ENCODE measurements at regions not wholly inside any gene's neighbourhood (a gene's known extent, or its start where the extent isn't known, plus 50 kb on each side); places are given as distances from the start of the nearest gene placed in this dataset.

DNA sequence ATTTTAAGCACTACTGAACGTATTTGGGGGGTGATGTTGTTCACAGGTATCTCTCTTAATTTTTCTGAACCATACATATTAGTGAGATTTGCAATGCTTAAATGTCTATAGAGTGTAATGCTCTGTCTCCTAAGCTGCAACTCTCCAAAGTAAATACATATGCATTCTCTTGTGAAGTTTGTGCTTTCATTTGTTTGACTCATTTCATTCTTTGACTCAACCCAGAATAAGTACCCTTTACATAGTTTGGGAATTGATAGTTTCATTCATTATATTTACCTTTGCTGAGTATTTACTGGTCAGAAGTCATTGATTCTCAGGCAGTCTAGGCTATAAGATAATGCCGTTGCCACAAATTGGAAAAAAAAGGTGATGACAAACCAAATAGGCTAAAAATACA is 406.9 kb downstream of the FGF9 start:
- H3K36me3 ChIP-seq (ENCODE audit: insufficient read depth, low read length) = no peaks in the 10 kb centered on the region
- TF ChIP-seq, protein P1, sequence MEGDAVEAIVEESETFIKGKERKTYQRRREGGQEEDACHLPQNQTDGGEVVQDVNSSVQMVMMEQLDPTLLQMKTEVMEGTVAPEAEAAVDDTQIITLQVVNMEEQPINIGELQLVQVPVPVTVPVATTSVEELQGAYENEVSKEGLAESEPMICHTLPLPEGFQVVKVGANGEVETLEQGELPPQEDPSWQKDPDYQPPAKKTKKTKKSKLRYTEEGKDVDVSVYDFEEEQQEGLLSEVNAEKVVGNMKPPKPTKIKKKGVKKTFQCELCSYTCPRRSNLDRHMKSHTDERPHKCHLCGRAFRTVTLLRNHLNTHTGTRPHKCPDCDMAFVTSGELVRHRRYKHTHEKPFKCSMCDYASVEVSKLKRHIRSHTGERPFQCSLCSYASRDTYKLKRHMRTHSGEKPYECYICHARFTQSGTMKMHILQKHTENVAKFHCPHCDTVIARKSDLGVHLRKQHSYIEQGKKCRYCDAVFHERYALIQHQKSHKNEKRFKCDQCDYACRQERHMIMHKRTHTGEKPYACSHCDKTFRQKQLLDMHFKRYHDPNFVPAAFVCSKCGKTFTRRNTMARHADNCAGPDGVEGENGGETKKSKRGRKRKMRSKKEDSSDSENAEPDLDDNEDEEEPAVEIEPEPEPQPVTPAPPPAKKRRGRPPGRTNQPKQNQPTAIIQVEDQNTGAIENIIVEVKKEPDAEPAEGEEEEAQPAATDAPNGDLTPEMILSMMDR (conservative IDR thresholded peaks at IDR 0.05; ENCODE audit: low read length) = no peak
- TF ChIP-seq EZH2phosphoT487 (IDR thresholded peaks at IDR 0.05; ENCODE audit: borderline replicate concordance) = no peak
- H3K27me3 ChIP-seq (ENCODE audit: insufficient read depth, low read length, poor library complexity, severe bottlenecking) = no peaks in the 10 kb centered on the region
- H3K79me2 ChIP-seq (ENCODE audit: insufficient read depth, low read length) = no peaks in the 10 kb centered on the region
- no peak overlapping the region for H3K4me3 ChIP-seq (ENCODE audit: low read length, poor library complexity, severe bottlenecking)
- H4K20me1 ChIP-seq (ENCODE audit: insufficient read depth, low read length, poor library complexity, severe bottlenecking) = no peaks in the 10 kb centered on the region
- no peak overlapping the region for H3K4me2 ChIP-seq (ENCODE audit: low read depth, low read length, poor library complexity, severe bottlenecking)
- H3K9me2 ChIP-seq (replicated peaks; ENCODE audit: low read depth, low read length) = no peaks in the 10 kb centered on the region
- H2AFZ ChIP-seq (ENCODE audit: low read length) = no peak overlapping the region
- no peaks in the 10 kb centered on the region for H3F3A ChIP-seq (ENCODE audit: low read depth)
- H3K9me3 ChIP-seq (ENCODE audit: insufficient read depth, low read depth, low read length) = no peaks in the 10 kb centered on the region
- no peak overlapping the region for H3K9ac ChIP-seq (ENCODE audit: low read depth, low read length, poor library complexity, severe bottlenecking)
- H3K4me1 ChIP-seq (ENCODE audit: insufficient read depth, low read length, poor library complexity, severe bottlenecking) = peaks cover 7% of the 10 kb centered on the region

DNA sequence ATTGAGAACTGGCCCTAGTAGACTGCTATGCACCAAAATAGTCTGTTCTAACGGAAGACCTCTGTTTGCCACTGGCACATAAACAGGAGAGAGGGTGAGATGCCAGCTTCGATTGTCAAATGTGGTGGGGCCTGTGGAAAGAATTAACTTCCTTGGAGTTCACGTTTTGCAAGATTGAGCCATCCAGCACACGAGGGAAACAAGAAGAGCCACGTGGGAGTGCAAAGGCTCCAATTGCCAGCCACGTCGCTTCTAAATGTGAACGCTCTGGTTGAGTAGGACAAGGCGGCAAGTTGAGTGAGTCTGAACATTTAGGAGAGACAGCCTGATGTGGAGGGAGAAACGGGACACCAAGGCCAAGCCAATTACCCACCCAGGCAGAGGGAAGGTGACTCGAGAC is 409.1 kb downstream of the FGF9 start:
- Histone ChIP-seq H3K9ac (ENCODE audit: low read depth, low read length, poor library complexity, severe bottlenecking) (no peak overlapping the region), H2AFZ (ENCODE audit: low read length) (no peak overlapping the region), H3K9me3 (ENCODE audit: insufficient read depth, low read depth, low read length) (no peaks in the 10 kb centered on the region), H4K20me1 (ENCODE audit: insufficient read depth, low read length, poor library complexity, severe bottlenecking) (no peaks in the 10 kb centered on the region), H3K4me1 (ENCODE audit: insufficient read depth, low read length, poor library complexity, severe bottlenecking) (peaks cover 13% of the 10 kb centered on the region), H3K4me3 (ENCODE audit: low read length, poor library complexity, severe bottlenecking) (no peak overlapping the region), H3K79me2 (ENCODE audit: insufficient read depth, low read length) (no peaks in the 10 kb centered on the region), H3K27me3 (ENCODE audit: insufficient read depth, low read length, poor library complexity, severe bottlenecking) (no peaks in the 10 kb centered on the region), H3K9me2 (replicated peaks; ENCODE audit: low read depth, low read length) (no peaks in the 10 kb centered on the region), H3K4me2 (ENCODE audit: low read depth, low read length, poor library complexity, severe bottlenecking) (no peak overlapping the region), H3K36me3 (ENCODE audit: insufficient read depth, low read length) (no peaks in the 10 kb centered on the region), H3F3A (ENCODE audit: low read depth) (no peaks in the 10 kb centered on the region)
- TF ChIP-seq, protein P1 (conservative IDR thresholded peaks at IDR 0.05; ENCODE audit: low read length) = no peak
- no peak for TF ChIP-seq EZH2phosphoT487 (IDR thresholded peaks at IDR 0.05; ENCODE audit: borderline replicate concordance)

DNA sequence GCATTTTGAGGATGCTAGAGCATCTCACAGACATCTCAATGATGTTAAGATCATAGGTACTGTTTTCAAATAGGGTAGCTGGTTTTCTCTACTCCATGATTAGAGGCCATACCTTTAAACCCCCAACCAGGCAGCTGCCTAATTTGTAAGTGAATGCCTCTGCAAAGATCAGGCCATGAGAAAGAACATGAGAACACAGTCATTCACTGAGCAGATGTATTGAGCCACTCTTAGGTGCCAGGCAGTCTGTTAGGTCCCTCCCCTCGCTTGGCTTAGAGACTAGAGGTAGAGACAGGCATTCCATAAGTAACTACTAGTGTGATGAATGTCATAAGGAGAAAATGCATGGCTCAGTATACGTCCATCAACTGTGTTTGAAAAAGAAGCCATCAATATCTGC is 410.0 kb downstream of the FGF9 start:
- Histone ChIP-seq H3K4me1 (ENCODE audit: insufficient read depth, low read length, poor library complexity, severe bottlenecking) (peaks cover 13% of the 10 kb centered on the region), H3K79me2 (ENCODE audit: insufficient read depth, low read length) (no peaks in the 10 kb centered on the region), H3K4me3 (ENCODE audit: low read length, poor library complexity, severe bottlenecking) (no peak overlapping the region), H3F3A (ENCODE audit: low read depth) (no peaks in the 10 kb centered on the region), H3K9ac (ENCODE audit: low read depth, low read length, poor library complexity, severe bottlenecking) (no peak overlapping the region), H2AFZ (ENCODE audit: low read length) (no peak overlapping the region), H3K9me3 (ENCODE audit: insufficient read depth, low read depth, low read length) (no peaks in the 10 kb centered on the region), H3K36me3 (ENCODE audit: insufficient read depth, low read length) (no peaks in the 10 kb centered on the region), H3K4me2 (ENCODE audit: low read depth, low read length, poor library complexity, severe bottlenecking) (no peak overlapping the region), H4K20me1 (ENCODE audit: insufficient read depth, low read length, poor library complexity, severe bottlenecking) (no peaks in the 10 kb centered on the region), H3K27me3 (ENCODE audit: insufficient read depth, low read length, poor library complexity, severe bottlenecking) (no peaks in the 10 kb centered on the region), H3K9me2 (replicated peaks; ENCODE audit: low read depth, low read length) (no peaks in the 10 kb centered on the region)
- no peak for TF ChIP-seq EZH2phosphoT487 (IDR thresholded peaks at IDR 0.05; ENCODE audit: borderline replicate concordance)

DNA sequence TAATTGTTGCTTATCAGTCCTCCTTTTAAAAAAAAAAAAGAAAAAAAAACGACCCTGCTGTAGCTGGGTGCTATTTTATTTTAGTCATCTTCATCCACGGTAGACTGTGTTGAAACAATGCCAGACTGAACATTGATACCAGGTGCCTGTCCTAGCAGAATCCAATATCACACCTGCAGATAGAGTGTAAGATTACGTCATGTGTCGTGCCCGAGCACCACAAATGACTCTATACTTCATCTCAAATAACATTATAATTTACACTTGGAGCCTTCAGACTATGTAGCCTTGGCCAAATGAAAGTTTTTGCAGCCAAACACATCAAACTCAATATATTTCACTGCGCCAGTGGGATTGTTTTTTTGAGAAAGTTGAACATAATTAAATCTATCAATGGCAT is 410.6 kb downstream of the FGF9 start:
- no peak overlapping the region for H3K9ac ChIP-seq (ENCODE audit: low read depth, low read length, poor library complexity, severe bottlenecking)
- peaks cover 13% of the 10 kb centered on the region for H3K4me1 ChIP-seq (ENCODE audit: insufficient read depth, low read length, poor library complexity, severe bottlenecking)
- no peaks in the 10 kb centered on the region for H3K79me2 ChIP-seq (ENCODE audit: insufficient read depth, low read length)
- no peaks in the 10 kb centered on the region for H3F3A ChIP-seq (ENCODE audit: low read depth)
- H4K20me1 ChIP-seq (ENCODE audit: insufficient read depth, low read length, poor library complexity, severe bottlenecking) = no peaks in the 10 kb centered on the region
- no peaks in the 10 kb centered on the region for H3K36me3 ChIP-seq (ENCODE audit: insufficient read depth, low read length)
- H3K4me3 ChIP-seq (ENCODE audit: low read length, poor library complexity, severe bottlenecking) = no peak overlapping the region
- no peaks in the 10 kb centered on the region for H3K27me3 ChIP-seq (ENCODE audit: insufficient read depth, low read length, poor library complexity, severe bottlenecking)
- H2AFZ ChIP-seq (ENCODE audit: low read length) = no peak overlapping the region
- TF ChIP-seq, protein P1 (conservative IDR thresholded peaks at IDR 0.05; ENCODE audit: low read length) = no peak
- TF ChIP-seq EZH2phosphoT487 (IDR thresholded peaks at IDR 0.05; ENCODE audit: borderline replicate concordance) = no peak
- H3K9me2 ChIP-seq (replicated peaks; ENCODE audit: low read depth, low read length) = no peaks in the 10 kb centered on the region
- no peak overlapping the region for H3K4me2 ChIP-seq (ENCODE audit: low read depth, low read length, poor library complexity, severe bottlenecking)
- H3K9me3 ChIP-seq (ENCODE audit: insufficient read depth, low read depth, low read length) = no peaks in the 10 kb centered on the region
